Vagina (tissue), 2 donors: ENCODE measurements at regions not wholly inside any gene's neighbourhood (a gene's known extent, or its start where the extent isn't known, plus 50 kb on each side); places are given as distances from the start of the nearest gene placed in this dataset.

Experiments
- POLR2A ChIP-seq, 2 donors: fragments of 450-650 bp; IDR thresholded peaks; one replicate each; pipeline ENCODE4 v1.6.1; 2017; ENCODE audit warnings: antibody characterized with exemption in 2 of 2, mild to moderate bottlenecking in 2 of 2, moderate library complexity in 2 of 2
- POLR2AphosphoS5 ChIP-seq, 2 donors: sonication (generic); formaldehyde crosslinking; IDR thresholded peaks; one replicate each; pipeline ENCODE4 v1.9.0; 2017; ENCODE audit warnings: antibody characterized with exemption in 2 of 2, mild to moderate bottlenecking in 2 of 2, low read depth in 1 of 2; ENCODE audit not compliant: insufficient read depth in 1 of 2
- TF ChIP-seq, protein P1 (sequence below), 3 experiments: fragments of 450-650 bp in 2 of 3; fragments of 200-600 bp in 1 of 3; sonication (generic) in 1 of 3; IDR thresholded peaks; one replicate each; pipeline ENCODE4 v1.5.1; 2017 to 2019; ENCODE audit warnings: antibody characterized with exemption in 3 of 3, mild to moderate bottlenecking in 2 of 3, moderate library complexity in 2 of 3

DNA sequence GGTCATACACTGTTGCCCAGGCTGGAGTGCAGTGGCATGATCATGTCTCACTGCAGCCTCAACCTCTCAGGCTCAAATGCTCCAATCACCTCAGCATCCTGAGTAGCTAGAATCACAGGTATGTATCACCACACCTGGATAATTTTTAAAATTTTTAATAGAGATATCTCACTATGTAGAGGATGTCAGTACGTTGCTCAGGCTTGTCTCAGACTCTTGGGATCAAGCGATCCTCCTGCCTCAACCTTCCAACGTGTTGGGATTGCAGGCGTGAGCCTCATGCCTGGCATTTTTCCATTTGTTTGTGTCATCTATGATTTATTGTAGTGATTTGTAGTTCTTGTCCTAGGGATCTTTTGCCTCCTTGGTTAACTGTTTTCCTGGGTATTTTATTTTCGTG is 985.2 kb upstream of the B3GALT2 start:
- TF ChIP-seq, protein P1, sequence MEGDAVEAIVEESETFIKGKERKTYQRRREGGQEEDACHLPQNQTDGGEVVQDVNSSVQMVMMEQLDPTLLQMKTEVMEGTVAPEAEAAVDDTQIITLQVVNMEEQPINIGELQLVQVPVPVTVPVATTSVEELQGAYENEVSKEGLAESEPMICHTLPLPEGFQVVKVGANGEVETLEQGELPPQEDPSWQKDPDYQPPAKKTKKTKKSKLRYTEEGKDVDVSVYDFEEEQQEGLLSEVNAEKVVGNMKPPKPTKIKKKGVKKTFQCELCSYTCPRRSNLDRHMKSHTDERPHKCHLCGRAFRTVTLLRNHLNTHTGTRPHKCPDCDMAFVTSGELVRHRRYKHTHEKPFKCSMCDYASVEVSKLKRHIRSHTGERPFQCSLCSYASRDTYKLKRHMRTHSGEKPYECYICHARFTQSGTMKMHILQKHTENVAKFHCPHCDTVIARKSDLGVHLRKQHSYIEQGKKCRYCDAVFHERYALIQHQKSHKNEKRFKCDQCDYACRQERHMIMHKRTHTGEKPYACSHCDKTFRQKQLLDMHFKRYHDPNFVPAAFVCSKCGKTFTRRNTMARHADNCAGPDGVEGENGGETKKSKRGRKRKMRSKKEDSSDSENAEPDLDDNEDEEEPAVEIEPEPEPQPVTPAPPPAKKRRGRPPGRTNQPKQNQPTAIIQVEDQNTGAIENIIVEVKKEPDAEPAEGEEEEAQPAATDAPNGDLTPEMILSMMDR (IDR thresholded peaks at IDR 0.05) = no peak
- TF ChIP-seq POLR2A (IDR thresholded peaks at IDR 0.05) (no peak), POLR2AphosphoS5 (IDR thresholded peaks at IDR 0.05; ENCODE audit: insufficient read depth in 1 of 2, low read depth in 1 of 2) (no peak)
